ENCODE measurements at regions not wholly inside any gene's neighbourhood (a gene's known extent, or its start where the extent isn't known, plus 50 kb on each side); places are given as distances from the start of the nearest gene placed in this dataset.

GRCh38 chr18:5091741-5092140 lies 105.3 kb downstream of the AKAIN1 start:
- no peak overlapping the region for H3K27ac ChIP-seq (replicated peaks in 1 of 4)
- H3K4me3 ChIP-seq: no peak overlapping the region
- TF ChIP-seq EP300 (IDR thresholded peaks at IDR 0.05): no peak
- no peak for TF ChIP-seq POLR2AphosphoS5 (IDR thresholded peaks at IDR 0.05)
- no peak for TF ChIP-seq CTCF (IDR thresholded peaks at IDR 0.05)
- TF ChIP-seq POLR2A (IDR thresholded peaks at IDR 0.05; ENCODE audit: low read depth): no peak
- WGBS: 78% methylated on average over 2 of the region's 2 CpGs
- no peaks in the 10 kb centered on the region for H3K4me1 ChIP-seq
- H3K36me3 ChIP-seq: no peaks in the 10 kb centered on the region
- DNase-seq (ENCODE audit: extremely low spot score): no peak
- H3K9me3 ChIP-seq: peaks cover 0 to 10% (median 3%) of the 10 kb centered on the region in 4 donors
- no peaks in the 10 kb centered on the region for H3K27me3 ChIP-seq
- intact Hi-C loops (cut with DNase I): no loop called here

GRCh38 chr18:5075297-5075696 lies 121.8 kb downstream of the AKAIN1 start:
- H3K9me3 ChIP-seq: no peaks in the 10 kb centered on the region
- H3K27ac ChIP-seq (replicated peaks in 1 of 4): no peak overlapping the region
- 76% methylated on average over 3 of the region's 3 CpGs for WGBS
- H3K27me3 ChIP-seq: peaks cover 0 to 8% (median 0%) of the 10 kb centered on the region in 4 donors
- intact Hi-C loops (cut with DNase I): no loop called here
- no peak for DNase-seq (ENCODE audit: extremely low spot score)
- H3K36me3 ChIP-seq: no peaks in the 10 kb centered on the region
- H3K4me3 ChIP-seq: no peak overlapping the region
- no peak for TF ChIP-seq EP300 (IDR thresholded peaks at IDR 0.05)
- TF ChIP-seq POLR2AphosphoS5 (IDR thresholded peaks at IDR 0.05): no peak
- no peak for TF ChIP-seq CTCF (IDR thresholded peaks at IDR 0.05)
- TF ChIP-seq POLR2A (IDR thresholded peaks at IDR 0.05; ENCODE audit: low read depth): no peak
- no peaks in the 10 kb centered on the region for H3K4me1 ChIP-seq

GRCh38 chr18:5073026-5073944 lies 123.8 kb downstream of the AKAIN1 start:
- TF ChIP-seq POLR2AphosphoS5 (IDR thresholded peaks at IDR 0.05): no peak
- TF ChIP-seq CTCF (IDR thresholded peaks at IDR 0.05): peak; percentile 18 to 40 (median 21)
- H3K4me3 ChIP-seq: no peak overlapping the region
- H3K9me3 ChIP-seq: no peaks in the 10 kb centered on the region
- peaks cover 0 to 1% (median 0%) of the 10 kb centered on the region in 4 donors for H3K27me3 ChIP-seq
- no peaks in the 10 kb centered on the region for H3K36me3 ChIP-seq
- no peak overlapping the region for H3K27ac ChIP-seq (replicated peaks in 1 of 4)
- intact Hi-C loops (cut with DNase I): no loop called here
- WGBS: 43% methylated on average over 9 of the region's 9 CpGs
- H3K4me1 ChIP-seq: no peaks in the 10 kb centered on the region
- DNase-seq (ENCODE audit: extremely low spot score): no peak

- 89% methylated on average over 3 of the region's 3 CpGs for WGBS
- no peaks in the 10 kb centered on the region for H3K27me3 ChIP-seq
- no peak overlapping the region for H3K4me3 ChIP-seq
- TF ChIP-seq EP300 (IDR thresholded peaks at IDR 0.05): no peak
- no peak for TF ChIP-seq POLR2AphosphoS5 (IDR thresholded peaks at IDR 0.05)
- no peak for TF ChIP-seq CTCF (IDR thresholded peaks at IDR 0.05)
- TF ChIP-seq POLR2A (IDR thresholded peaks at IDR 0.05; ENCODE audit: low read depth): no peak
- no peak overlapping the region for H3K27ac ChIP-seq (replicated peaks in 1 of 4)
- no peak for DNase-seq (ENCODE audit: extremely low spot score)
- no peaks in the 10 kb centered on the region for H3K4me1 ChIP-seq
- no peaks in the 10 kb centered on the region for H3K36me3 ChIP-seq
- intact Hi-C loops (cut with DNase I): no loop called here
- no peaks in the 10 kb centered on the region for H3K9me3 ChIP-seq
Observed at GRCh38 chr18:5068851-5069250, 128.2 kb downstream of the AKAIN1 start.
